Activated B cell treated with CpG ODN at 0.5 μM for 24 hours (primary cell): ENCODE measurements at regions not wholly inside any gene's neighbourhood (a gene's known extent, or its start where the extent isn't known, plus 50 kb on each side); places are given as distances from the start of the nearest gene placed in this dataset.

ENCODE experiments used
- ATAC-seq: fragments of 200-7000 bp; cut with Tn5 transposase; one replicate; pipeline ENCODE4 v1.10.0; 2021; ENCODE audit warnings: low read depth, mild to moderate bottlenecking, moderate library complexity
- CTCF ChIA-PET: fragments of 350-600 bp; sonication (Branson Sonifier 250); formaldehyde crosslinking; loops from one replicate; lab custom pipeline; 2021; ENCODE audit warnings: antibody characterized with exemption; lab: Charles Lee
- POLR2A ChIA-PET: fragments of 350-600 bp; sonication (Branson Sonifier 250); formaldehyde crosslinking; loops from one replicate; lab custom pipeline; 2021; ENCODE audit warnings: antibody characterized with exemption; lab: Charles Lee
- DNase-seq: peaks from one replicate; pipeline ENCODE4 v3.0.0; 2022
- H3K27ac Mint-ChIP-seq: one replicate; pipeline ENCODE4 v1.8.0; 2020; ENCODE audit warnings: mixed read lengths
- H3K27me3 Mint-ChIP-seq: one replicate; pipeline ENCODE4 v1.8.0; 2021; ENCODE audit warnings: mixed read lengths
- H3K36me3 Mint-ChIP-seq: one replicate; pipeline ENCODE4 v1.8.0; 2021; ENCODE audit warnings: low read depth, mixed read lengths
- H3K4me1 Mint-ChIP-seq: one replicate; pipeline ENCODE4 v1.8.0; 2021; ENCODE audit warnings: mixed read lengths
- H3K4me3 Mint-ChIP-seq: one replicate; pipeline ENCODE4 v1.8.0; 2020; ENCODE audit warnings: mild to moderate bottlenecking, mixed read lengths
- H3K9me3 Mint-ChIP-seq: one replicate; pipeline ENCODE4 v1.8.0; 2020; ENCODE audit warnings: mixed read lengths
- intact Hi-C: fragments of 100-400 bp; cut with micrococcal nuclease; formaldehyde crosslinking; loops from one replicate; pipeline ENCODE4 v1.15.1; 2024
- TF ChIP-seq, protein P1 (sequence below): fragments of 200-600 bp; IDR thresholded peaks from one replicate; pipeline ENCODE4 v1.8.0; 2022; ENCODE audit warnings: antibody characterized with exemption, mild to moderate bottlenecking

- ATAC-seq (no peak), DNase-seq (no peak)
- H3K36me3 Mint-ChIP-seq, result no peaks in the 10 kb centered on the region
- no peak overlapping the region for H3K27ac Mint-ChIP-seq
- peaks cover 9% of the 10 kb centered on the region for H3K9me3 Mint-ChIP-seq
- ChIA-PET CTCF (no interaction called here), POLR2A (no interaction called here)
- H3K4me3 Mint-ChIP-seq, result no peak overlapping the region
- TF ChIP-seq, protein P1, sequence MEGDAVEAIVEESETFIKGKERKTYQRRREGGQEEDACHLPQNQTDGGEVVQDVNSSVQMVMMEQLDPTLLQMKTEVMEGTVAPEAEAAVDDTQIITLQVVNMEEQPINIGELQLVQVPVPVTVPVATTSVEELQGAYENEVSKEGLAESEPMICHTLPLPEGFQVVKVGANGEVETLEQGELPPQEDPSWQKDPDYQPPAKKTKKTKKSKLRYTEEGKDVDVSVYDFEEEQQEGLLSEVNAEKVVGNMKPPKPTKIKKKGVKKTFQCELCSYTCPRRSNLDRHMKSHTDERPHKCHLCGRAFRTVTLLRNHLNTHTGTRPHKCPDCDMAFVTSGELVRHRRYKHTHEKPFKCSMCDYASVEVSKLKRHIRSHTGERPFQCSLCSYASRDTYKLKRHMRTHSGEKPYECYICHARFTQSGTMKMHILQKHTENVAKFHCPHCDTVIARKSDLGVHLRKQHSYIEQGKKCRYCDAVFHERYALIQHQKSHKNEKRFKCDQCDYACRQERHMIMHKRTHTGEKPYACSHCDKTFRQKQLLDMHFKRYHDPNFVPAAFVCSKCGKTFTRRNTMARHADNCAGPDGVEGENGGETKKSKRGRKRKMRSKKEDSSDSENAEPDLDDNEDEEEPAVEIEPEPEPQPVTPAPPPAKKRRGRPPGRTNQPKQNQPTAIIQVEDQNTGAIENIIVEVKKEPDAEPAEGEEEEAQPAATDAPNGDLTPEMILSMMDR, result no peak
- H3K27me3 Mint-ChIP-seq, result peaks cover 15% of the 10 kb centered on the region
- no peaks in the 10 kb centered on the region for H3K4me1 Mint-ChIP-seq
- intact Hi-C loops, result no loop called here
Observed at GRCh38 chr5:1692381-1692780, 107.3 kb downstream of the MRPL36 start.

GRCh38 chr5:1687301-1687970 lies 112.2 kb downstream of the MRPL36 start:
- CTCF ChIA-PET, result no interaction called here
- peaks cover 10% of the 10 kb centered on the region for H3K27me3 Mint-ChIP-seq

DNA sequence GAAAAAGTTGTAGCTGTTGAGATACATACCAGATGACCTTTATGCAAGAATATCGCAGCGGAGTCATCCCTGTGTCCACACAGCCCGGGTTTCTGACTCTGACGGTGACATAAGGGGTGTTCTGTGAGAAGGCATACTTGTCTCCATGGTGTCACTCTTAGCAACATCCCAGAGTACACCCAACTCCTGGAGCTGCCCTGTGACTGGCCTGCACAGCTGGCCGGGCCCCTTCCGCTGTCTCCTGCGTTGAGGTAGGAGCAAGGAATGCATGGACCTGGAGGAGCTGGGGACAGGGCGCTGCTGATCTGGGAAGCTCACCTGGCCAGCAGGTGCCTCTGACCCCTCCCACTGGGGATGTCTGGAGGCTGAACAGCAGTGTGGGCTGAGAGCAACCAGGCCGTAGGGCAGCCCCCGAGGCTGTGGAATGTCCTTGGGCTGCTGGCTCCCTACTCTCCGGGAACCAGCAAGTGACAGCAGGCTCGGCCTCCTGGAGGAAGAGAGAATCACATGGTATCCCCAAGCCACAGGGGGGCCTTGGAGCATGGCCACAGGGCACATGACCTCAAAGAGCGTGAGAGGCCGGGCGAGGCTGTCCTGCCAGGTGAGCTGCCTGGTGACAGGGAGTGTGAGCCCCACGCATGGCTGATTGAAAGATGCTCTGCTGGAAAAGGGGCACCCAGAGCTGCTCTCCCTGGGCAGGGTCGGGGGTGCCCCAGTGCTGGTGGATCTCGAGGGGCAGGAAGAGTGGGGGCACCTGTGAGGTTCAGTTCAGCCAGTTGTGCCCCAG lies 113.4 kb downstream of the MRPL36 start:
- DNase-seq (no peak), ATAC-seq (no peak)
- H3K36me3 Mint-ChIP-seq, result no peaks in the 10 kb centered on the region
- H3K4me3 Mint-ChIP-seq, result no peak overlapping the region
- TF ChIP-seq, protein P1, result no peak
- H3K9me3 Mint-ChIP-seq, result peaks cover 9% of the 10 kb centered on the region
- intact Hi-C loops, result no loop called here
- ChIA-PET CTCF (no interaction called here), POLR2A (no interaction called here)
- peaks cover 6% of the 10 kb centered on the region for H3K27me3 Mint-ChIP-seq
- H3K4me1 Mint-ChIP-seq, result no peaks in the 10 kb centered on the region
- no peak overlapping the region for H3K27ac Mint-ChIP-seq

More at GRCh38 chr5:1687301-1687970, 112.2 kb downstream of the MRPL36 start:
- POLR2A ChIA-PET, result no interaction called here
- H3K27ac Mint-ChIP-seq, result no peak overlapping the region
- H3K4me1 Mint-ChIP-seq, result no peaks in the 10 kb centered on the region
- no peaks in the 10 kb centered on the region for H3K36me3 Mint-ChIP-seq
- H3K9me3 Mint-ChIP-seq, result peaks cover 9% of the 10 kb centered on the region
- ATAC-seq, result no peak
- no peak for DNase-seq
- TF ChIP-seq, protein P1, result no peak
- intact Hi-C loops, result no loop called here
- no peak overlapping the region for H3K4me3 Mint-ChIP-seq

DNA sequence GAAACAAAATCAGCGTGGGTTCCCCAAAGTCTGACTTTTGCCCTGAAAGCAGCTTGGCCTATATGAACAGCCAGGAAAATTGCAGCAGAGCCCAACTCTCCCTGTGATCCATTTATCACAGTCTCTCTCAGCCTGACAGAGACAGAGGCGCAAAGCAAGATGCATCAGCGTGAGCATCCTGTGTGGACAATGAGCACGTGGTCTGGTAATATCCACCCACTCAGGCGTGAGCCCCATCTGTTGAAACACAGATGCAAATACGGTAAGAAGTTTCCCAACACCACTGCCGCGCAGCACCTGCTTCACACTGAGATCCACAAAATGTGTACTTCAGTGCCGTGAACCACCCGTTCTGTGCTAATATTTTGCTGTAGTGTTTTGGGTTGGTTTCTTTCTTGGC lies 114.6 kb downstream of the MRPL36 start:
- ChIA-PET CTCF (no interaction called here), POLR2A (no interaction called here)
- Mint-ChIP-seq H3K4me3 (no peak overlapping the region), H3K9me3 (peaks cover 11% of the 10 kb centered on the region), H3K27me3 (peaks cover 17% of the 10 kb centered on the region), H3K27ac (no peak overlapping the region), H3K36me3 (no peaks in the 10 kb centered on the region), H3K4me1 (no peaks in the 10 kb centered on the region)
- no peak for ATAC-seq
- intact Hi-C loops, result no loop called here
- TF ChIP-seq, protein P1, result no peak
- DNase-seq, result no peak

DNA sequence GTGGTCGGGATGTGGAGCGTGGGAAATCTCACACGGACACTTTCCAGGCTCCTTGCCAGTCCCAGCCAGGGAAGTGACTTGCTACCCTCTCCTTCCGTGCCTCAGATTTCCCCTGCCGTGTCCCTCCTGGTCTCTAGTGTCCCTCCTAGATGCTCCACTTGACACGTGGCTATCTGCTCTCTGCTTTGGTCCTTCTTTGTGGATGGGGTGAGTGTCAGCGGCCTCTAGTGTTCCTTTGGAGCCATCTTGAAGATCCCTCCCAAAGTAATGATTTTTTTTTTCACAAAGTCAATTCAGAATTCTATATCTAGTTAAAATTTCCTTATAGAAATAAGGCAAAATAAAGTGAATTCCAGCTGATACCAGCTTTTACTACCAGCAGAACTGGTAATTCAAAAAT lies 117.7 kb downstream of the MRPL36 start:
- H3K27ac Mint-ChIP-seq, result no peak overlapping the region
- ChIA-PET CTCF (no interaction called here), POLR2A (no interaction called here)
- peaks cover 18% of the 10 kb centered on the region for H3K9me3 Mint-ChIP-seq
- DNase-seq, result no peak
- TF ChIP-seq, protein P1, result no peak
- no peak overlapping the region for H3K4me3 Mint-ChIP-seq
- no peaks in the 10 kb centered on the region for H3K4me1 Mint-ChIP-seq
- intact Hi-C loops, result no loop called here
- H3K36me3 Mint-ChIP-seq, result no peaks in the 10 kb centered on the region
- peaks cover 24% of the 10 kb centered on the region for H3K27me3 Mint-ChIP-seq
- no peak for ATAC-seq
